EH (cell line): ENCODE measurements at regions not wholly inside any gene's neighbourhood (a gene's known extent, or its start where the extent isn't known, plus 50 kb on each side); places are given as distances from the start of the nearest gene placed in this dataset.
"Not testable (repeated sequence)": the region's sequence is repeated elsewhere in the genome, so short reads cannot be mapped to it uniquely, and the experiment has no call there.

Experiments
- DNase-seq: peaks from one replicate; pipeline ENCODE4 v3.0.0-alpha.2; 2015; ENCODE audit warnings: low read depth

- DNase-seq = no peak
Observed at GRCh38 chr4:23533859-23534258, 356.0 kb downstream of the PPARGC1A start.

- no peak for DNase-seq
Observed at GRCh38 chr4:23516716-23517115, 373.1 kb downstream of the PPARGC1A start.

- DNase-seq = no peak
Observed at GRCh38 chr4:23504083-23504482, 385.8 kb downstream of the PPARGC1A start.

GRCh38 chr4:23500894-23501449 is 388.9 kb downstream of the PPARGC1A start:
- no peak for DNase-seq

GRCh38 chr4:23485801-23486200 is 404.0 kb downstream of the PPARGC1A start:
- no peak for DNase-seq

- DNase-seq = no peak
Observed at GRCh38 chr4:23484689-23485088, 405.2 kb downstream of the PPARGC1A start.

- no peak for DNase-seq
Observed at GRCh38 chr4:23483320-23483960, 406.4 kb downstream of the PPARGC1A start.

GRCh38 chr4:23481566-23481965 is 408.3 kb downstream of the PPARGC1A start:
- DNase-seq = no peak

- no peak for DNase-seq
Observed at GRCh38 chr4:23477905-23478304, 411.9 kb downstream of the PPARGC1A start.

- no peak for DNase-seq
Observed at GRCh38 chr4:23476515-23477090, 413.2 kb downstream of the PPARGC1A start.

- no peak for DNase-seq
Observed at GRCh38 chr4:23463071-23463470, 426.8 kb downstream of the PPARGC1A start.

- DNase-seq = no peak
Observed at GRCh38 chr4:23458054-23458453, 431.8 kb downstream of the PPARGC1A start.

GRCh38 chr4:23456864-23457263 is 433.0 kb downstream of the PPARGC1A start:
- no peak for DNase-seq

GRCh38 chr4:23455456-23456158 is 434.2 kb downstream of the PPARGC1A start:
- no peak for DNase-seq

GRCh38 chr4:23441530-23442069 is 448.2 kb downstream of the PPARGC1A start:
- DNase-seq = no peak

- no peak for DNase-seq
Observed at GRCh38 chr4:23438764-23439163, 451.1 kb downstream of the PPARGC1A start.

GRCh38 chr4:23429497-23429896 is 460.4 kb downstream of the PPARGC1A start:
- no peak for DNase-seq

- DNase-seq = no peak
Observed at GRCh38 chr4:23425570-23425969, 464.3 kb downstream of the PPARGC1A start.

- no peak for DNase-seq
Observed at GRCh38 chr4:23423540-23423939, 466.3 kb downstream of the PPARGC1A start.

- no peak for DNase-seq
Observed at GRCh38 chr4:23422878-23423277, 467.0 kb downstream of the PPARGC1A start.

- no peak for DNase-seq
Observed at GRCh38 chr4:23413631-23414030, 476.2 kb downstream of the PPARGC1A start.

GRCh38 chr4:23412701-23413100 is 477.1 kb downstream of the PPARGC1A start:
- DNase-seq = no peak

GRCh38 chr4:23408913-23409312 is 480.9 kb downstream of the PPARGC1A start:
- not testable (repeated sequence) for DNase-seq
